ENCODE measurements at regions not wholly inside any gene's neighbourhood (a gene's known extent, or its start where the extent isn't known, plus 50 kb on each side); places are given as distances from the start of the nearest gene placed in this dataset.

GRCh38 chr6:102680413-102680812 is 1286.9 kb downstream of the GRIK2 start:
- DNase-seq = no peak
- Histone ChIP-seq H3K4me1 (ENCODE audit: control insufficient read depth, insufficient read depth, low read length, poor library complexity, severe bottlenecking) (no peaks in the 10 kb centered on the region), H3K27ac (ENCODE audit: insufficient read depth, low read length, poor library complexity, severe bottlenecking) (no peak overlapping the region), H3K9me3 (ENCODE audit: control insufficient read depth, low read length) (no peaks in the 10 kb centered on the region), H3K36me3 (ENCODE audit: control insufficient read depth, insufficient read depth, low read length) (no peaks in the 10 kb centered on the region), H3K4me3 (ENCODE audit: insufficient read depth, low read depth, low read length, poor library complexity, severe bottlenecking) (no peak overlapping the region), H3K27me3 (replicated peaks; ENCODE audit: control insufficient read depth, insufficient read depth, low read length, poor library complexity, severe bottlenecking) (no peaks in the 10 kb centered on the region)

DNA sequence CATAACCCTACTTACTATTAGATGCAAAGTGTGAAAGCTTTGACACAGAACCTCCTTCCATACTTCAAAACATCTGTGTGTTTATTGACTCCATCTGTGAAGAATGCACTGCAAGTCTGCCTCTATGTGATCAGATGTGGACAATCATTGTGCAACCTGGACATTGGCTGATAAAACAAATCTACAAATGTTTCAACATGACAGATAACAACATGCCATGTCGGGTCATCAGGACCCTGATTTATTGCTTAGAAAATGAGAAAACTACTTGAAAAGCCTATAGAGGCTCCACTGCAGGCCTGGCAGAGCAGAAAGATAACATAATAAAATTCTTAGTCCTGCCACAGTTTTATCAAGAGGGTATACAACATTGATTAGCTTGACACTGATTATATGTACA is 1286.4 kb downstream of the GRIK2 start:
- Histone ChIP-seq H3K4me1 (ENCODE audit: control insufficient read depth, insufficient read depth, low read length, poor library complexity, severe bottlenecking) (no peaks in the 10 kb centered on the region), H3K36me3 (ENCODE audit: control insufficient read depth, insufficient read depth, low read length) (no peaks in the 10 kb centered on the region), H3K9me3 (ENCODE audit: control insufficient read depth, low read length) (no peaks in the 10 kb centered on the region), H3K27me3 (replicated peaks; ENCODE audit: control insufficient read depth, insufficient read depth, low read length, poor library complexity, severe bottlenecking) (no peaks in the 10 kb centered on the region), H3K4me3 (ENCODE audit: insufficient read depth, low read depth, low read length, poor library complexity, severe bottlenecking) (no peak overlapping the region), H3K27ac (ENCODE audit: insufficient read depth, low read length, poor library complexity, severe bottlenecking) (no peak overlapping the region)
- DNase-seq = no peak

DNA sequence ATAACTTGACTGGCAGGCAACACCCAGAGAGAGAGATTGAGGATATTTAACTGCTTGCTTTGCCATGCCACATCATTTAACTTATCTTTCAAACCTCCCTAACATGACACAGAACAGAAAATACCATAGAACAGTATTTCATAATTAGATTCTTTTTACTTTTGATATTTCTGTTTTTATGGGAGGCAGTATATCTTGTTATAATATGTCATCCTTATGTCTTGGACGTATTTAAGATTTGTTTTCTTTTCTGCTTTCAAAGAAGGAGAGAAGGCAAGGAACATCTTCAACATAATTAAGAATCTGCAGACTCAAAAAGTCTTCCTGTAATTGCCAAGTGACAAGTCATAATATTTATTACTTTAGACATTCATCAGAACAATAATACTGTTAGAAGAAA is 1283.7 kb downstream of the GRIK2 start:
- no peak overlapping the region for H3K27ac ChIP-seq (ENCODE audit: insufficient read depth, low read length, poor library complexity, severe bottlenecking)
- H3K4me3 ChIP-seq (ENCODE audit: insufficient read depth, low read depth, low read length, poor library complexity, severe bottlenecking) = no peak overlapping the region
- no peaks in the 10 kb centered on the region for H3K27me3 ChIP-seq (replicated peaks; ENCODE audit: control insufficient read depth, insufficient read depth, low read length, poor library complexity, severe bottlenecking)
- H3K9me3 ChIP-seq (ENCODE audit: control insufficient read depth, low read length) = no peaks in the 10 kb centered on the region
- H3K4me1 ChIP-seq (ENCODE audit: control insufficient read depth, insufficient read depth, low read length, poor library complexity, severe bottlenecking) = no peaks in the 10 kb centered on the region
- no peak for DNase-seq
- no peaks in the 10 kb centered on the region for H3K36me3 ChIP-seq (ENCODE audit: control insufficient read depth, insufficient read depth, low read length)

DNA sequence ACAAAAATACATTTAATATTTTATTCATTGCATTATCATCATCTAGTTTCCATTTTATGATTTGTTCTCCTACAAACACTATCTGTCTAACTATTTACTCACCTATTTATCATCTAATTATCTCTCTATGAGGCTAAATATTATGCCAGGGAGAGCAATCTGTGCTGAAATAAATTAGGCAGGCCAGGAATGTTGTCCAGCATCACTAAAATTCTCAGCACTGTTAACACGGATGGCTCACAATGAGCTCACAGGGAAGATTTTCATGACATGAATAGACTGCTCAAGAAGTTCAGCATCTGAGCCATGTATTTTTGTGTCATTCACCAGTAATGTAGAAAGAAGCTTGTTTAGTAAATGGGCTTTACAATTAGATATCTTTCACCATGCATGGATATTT is 1277.2 kb downstream of the GRIK2 start:
- no peak overlapping the region for H3K27ac ChIP-seq (ENCODE audit: insufficient read depth, low read length, poor library complexity, severe bottlenecking)
- H3K9me3 ChIP-seq (ENCODE audit: control insufficient read depth, low read length) = no peaks in the 10 kb centered on the region
- H3K36me3 ChIP-seq (ENCODE audit: control insufficient read depth, insufficient read depth, low read length) = no peaks in the 10 kb centered on the region
- no peaks in the 10 kb centered on the region for H3K4me1 ChIP-seq (ENCODE audit: control insufficient read depth, insufficient read depth, low read length, poor library complexity, severe bottlenecking)
- no peak overlapping the region for H3K4me3 ChIP-seq (ENCODE audit: insufficient read depth, low read depth, low read length, poor library complexity, severe bottlenecking)
- no peak for DNase-seq
- H3K27me3 ChIP-seq (replicated peaks; ENCODE audit: control insufficient read depth, insufficient read depth, low read length, poor library complexity, severe bottlenecking) = no peaks in the 10 kb centered on the region

GRCh38 chr6:102662851-102663250 is 1269.3 kb downstream of the GRIK2 start:
- no peak overlapping the region for H3K4me3 ChIP-seq (ENCODE audit: insufficient read depth, low read depth, low read length, poor library complexity, severe bottlenecking)
- no peaks in the 10 kb centered on the region for H3K27me3 ChIP-seq (replicated peaks; ENCODE audit: control insufficient read depth, insufficient read depth, low read length, poor library complexity, severe bottlenecking)
- H3K27ac ChIP-seq (ENCODE audit: insufficient read depth, low read length, poor library complexity, severe bottlenecking) = no peak overlapping the region
- H3K9me3 ChIP-seq (ENCODE audit: control insufficient read depth, low read length) = no peaks in the 10 kb centered on the region
- no peak for DNase-seq
- H3K36me3 ChIP-seq (ENCODE audit: control insufficient read depth, insufficient read depth, low read length) = no peaks in the 10 kb centered on the region
- H3K4me1 ChIP-seq (ENCODE audit: control insufficient read depth, insufficient read depth, low read length, poor library complexity, severe bottlenecking) = no peaks in the 10 kb centered on the region

GRCh38 chr6:102660303-102660702 is 1266.8 kb downstream of the GRIK2 start:
- H3K4me1 ChIP-seq (ENCODE audit: control insufficient read depth, insufficient read depth, low read length, poor library complexity, severe bottlenecking) = no peaks in the 10 kb centered on the region
- no peaks in the 10 kb centered on the region for H3K9me3 ChIP-seq (ENCODE audit: control insufficient read depth, low read length)
- DNase-seq = no peak
- no peaks in the 10 kb centered on the region for H3K27me3 ChIP-seq (replicated peaks; ENCODE audit: control insufficient read depth, insufficient read depth, low read length, poor library complexity, severe bottlenecking)
- no peak overlapping the region for H3K27ac ChIP-seq (ENCODE audit: insufficient read depth, low read length, poor library complexity, severe bottlenecking)
- H3K4me3 ChIP-seq (ENCODE audit: insufficient read depth, low read depth, low read length, poor library complexity, severe bottlenecking) = no peak overlapping the region
- no peaks in the 10 kb centered on the region for H3K36me3 ChIP-seq (ENCODE audit: control insufficient read depth, insufficient read depth, low read length)

- Histone ChIP-seq H3K27me3 (replicated peaks; ENCODE audit: control insufficient read depth, insufficient read depth, low read length, poor library complexity, severe bottlenecking) (no peaks in the 10 kb centered on the region), H3K4me3 (ENCODE audit: insufficient read depth, low read depth, low read length, poor library complexity, severe bottlenecking) (no peak overlapping the region), H3K27ac (ENCODE audit: insufficient read depth, low read length, poor library complexity, severe bottlenecking) (no peak overlapping the region), H3K4me1 (ENCODE audit: control insufficient read depth, insufficient read depth, low read length, poor library complexity, severe bottlenecking) (no peaks in the 10 kb centered on the region), H3K36me3 (ENCODE audit: control insufficient read depth, insufficient read depth, low read length) (no peaks in the 10 kb centered on the region), H3K9me3 (ENCODE audit: control insufficient read depth, low read length) (no peaks in the 10 kb centered on the region)
- DNase-seq = no peak
These were observed 1262.3 kb downstream of the GRIK2 start for GRCh38 chr6:102655823-102656222.

DNA sequence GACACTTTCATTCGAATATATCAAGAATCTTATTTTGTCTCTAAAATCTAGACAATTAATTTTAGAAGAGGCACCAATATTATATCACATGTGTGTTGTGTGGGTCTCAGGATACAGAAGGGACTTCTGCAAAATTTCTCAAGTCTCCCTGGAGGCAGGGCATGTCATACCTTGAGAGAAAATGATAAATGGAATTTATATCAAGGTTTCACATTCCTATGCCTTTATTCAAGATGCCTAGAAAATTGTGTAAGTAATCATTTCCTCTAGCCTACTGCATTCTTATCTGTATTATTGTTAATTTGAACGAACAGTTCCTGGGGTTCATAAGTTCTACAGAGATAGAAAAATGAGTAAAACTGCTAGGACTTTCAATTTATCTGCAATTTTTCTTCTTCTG is 1247.9 kb downstream of the GRIK2 start:
- Histone ChIP-seq H3K36me3 (ENCODE audit: control insufficient read depth, insufficient read depth, low read length) (no peaks in the 10 kb centered on the region), H3K9me3 (ENCODE audit: control insufficient read depth, low read length) (no peaks in the 10 kb centered on the region)
- DNase-seq = no peak

GRCh38 chr6:102631921-102632320 is 1238.4 kb downstream of the GRIK2 start:
- Histone ChIP-seq H3K27ac (ENCODE audit: insufficient read depth, low read length, poor library complexity, severe bottlenecking) (no peak overlapping the region), H3K9me3 (ENCODE audit: control insufficient read depth, low read length) (peaks cover 4% of the 10 kb centered on the region), H3K27me3 (replicated peaks; ENCODE audit: control insufficient read depth, insufficient read depth, low read length, poor library complexity, severe bottlenecking) (no peaks in the 10 kb centered on the region), H3K36me3 (ENCODE audit: control insufficient read depth, insufficient read depth, low read length) (no peaks in the 10 kb centered on the region), H3K4me1 (ENCODE audit: control insufficient read depth, insufficient read depth, low read length, poor library complexity, severe bottlenecking) (no peaks in the 10 kb centered on the region), H3K4me3 (ENCODE audit: insufficient read depth, low read depth, low read length, poor library complexity, severe bottlenecking) (no peak overlapping the region)
- no peak for DNase-seq

More for the DNA sequence above, 1247.9 kb downstream of the GRIK2 start:
- H3K27me3 ChIP-seq (replicated peaks; ENCODE audit: control insufficient read depth, insufficient read depth, low read length, poor library complexity, severe bottlenecking) = no peaks in the 10 kb centered on the region
- no peaks in the 10 kb centered on the region for H3K4me1 ChIP-seq (ENCODE audit: control insufficient read depth, insufficient read depth, low read length, poor library complexity, severe bottlenecking)
- no peak overlapping the region for H3K27ac ChIP-seq (ENCODE audit: insufficient read depth, low read length, poor library complexity, severe bottlenecking)
- H3K4me3 ChIP-seq (ENCODE audit: insufficient read depth, low read depth, low read length, poor library complexity, severe bottlenecking) = no peak overlapping the region

- no peak overlapping the region for H3K27ac ChIP-seq (ENCODE audit: insufficient read depth, low read length, poor library complexity, severe bottlenecking)
- H3K36me3 ChIP-seq (ENCODE audit: control insufficient read depth, insufficient read depth, low read length) = no peaks in the 10 kb centered on the region
- peaks cover 3% of the 10 kb centered on the region for H3K9me3 ChIP-seq (ENCODE audit: control insufficient read depth, low read length)
- DNase-seq = no peak
- no peak overlapping the region for H3K4me3 ChIP-seq (ENCODE audit: insufficient read depth, low read depth, low read length, poor library complexity, severe bottlenecking)
- no peaks in the 10 kb centered on the region for H3K27me3 ChIP-seq (replicated peaks; ENCODE audit: control insufficient read depth, insufficient read depth, low read length, poor library complexity, severe bottlenecking)
- H3K4me1 ChIP-seq (ENCODE audit: control insufficient read depth, insufficient read depth, low read length, poor library complexity, severe bottlenecking) = no peaks in the 10 kb centered on the region
These were observed 1229.7 kb downstream of the GRIK2 start for GRCh38 chr6:102623201-102623600.

- no peak for DNase-seq
- no peaks in the 10 kb centered on the region for H3K9me3 ChIP-seq (ENCODE audit: control insufficient read depth, low read length)
- no peaks in the 10 kb centered on the region for H3K4me1 ChIP-seq (ENCODE audit: control insufficient read depth, insufficient read depth, low read length, poor library complexity, severe bottlenecking)
- H3K27ac ChIP-seq (ENCODE audit: insufficient read depth, low read length, poor library complexity, severe bottlenecking) = no peak overlapping the region
- no peaks in the 10 kb centered on the region for H3K36me3 ChIP-seq (ENCODE audit: control insufficient read depth, insufficient read depth, low read length)
- H3K4me3 ChIP-seq (ENCODE audit: insufficient read depth, low read depth, low read length, poor library complexity, severe bottlenecking) = no peak overlapping the region
- no peaks in the 10 kb centered on the region for H3K27me3 ChIP-seq (replicated peaks; ENCODE audit: control insufficient read depth, insufficient read depth, low read length, poor library complexity, severe bottlenecking)
These were observed 1226.1 kb downstream of the GRIK2 start for GRCh38 chr6:102619585-102619984.

Measured in effector memory CD4-positive, alpha-beta T cell (primary cell).